Muscle of arm (tissue), 1 donor: ENCODE measurements at regions not wholly inside any gene's neighbourhood (a gene's known extent, or its start where the extent isn't known, plus 50 kb on each side); places are given as distances from the start of the nearest gene placed in this dataset.

Experiments
- DNase-seq: peaks from one replicate; pipeline ENCODE4 v3.0.0-alpha.2; 2013

GRCh38 chr2:34403512-34403911 is 804.4 kb upstream of the FAM98A start:
- DNase-seq: no peak

DNA sequence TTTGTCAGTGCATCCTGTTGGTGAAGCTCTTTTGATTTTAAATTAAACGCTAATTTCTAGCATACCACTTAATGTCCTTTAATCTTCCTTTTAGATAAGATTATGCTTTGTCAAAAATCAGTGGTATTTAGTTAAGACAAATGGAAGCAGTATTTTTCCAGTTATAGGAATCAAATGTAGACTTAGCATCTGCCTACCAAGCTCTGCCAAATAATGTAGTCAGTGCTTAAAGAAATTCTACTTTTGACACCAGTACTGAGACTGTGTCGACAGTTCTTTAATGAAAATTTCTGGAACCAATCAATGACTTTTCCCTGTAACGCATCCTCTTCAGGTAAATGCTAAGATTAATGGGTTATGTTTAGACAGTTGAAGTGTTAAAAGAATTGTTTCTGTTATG is 803.3 kb upstream of the FAM98A start:
- DNase-seq: no peak

DNA sequence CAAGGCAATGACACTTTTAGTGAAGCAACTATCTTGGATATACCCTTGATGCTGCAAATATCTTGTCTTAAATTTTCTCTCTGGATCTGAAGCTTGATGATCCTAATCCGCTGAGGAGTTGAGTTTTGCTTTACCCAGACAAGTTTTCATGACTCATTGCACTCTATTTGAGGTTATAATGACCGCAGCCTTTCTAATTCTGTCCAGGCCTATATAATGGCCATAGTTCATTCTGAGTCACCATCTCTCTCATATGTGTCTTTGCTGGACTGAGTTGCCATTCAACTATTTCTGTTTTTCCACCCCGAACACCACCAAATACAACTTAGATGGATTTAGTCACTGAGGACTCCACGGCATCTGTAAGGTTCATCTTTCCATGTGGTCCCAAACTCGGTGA is 802.1 kb upstream of the FAM98A start:
- no peak for DNase-seq

DNA sequence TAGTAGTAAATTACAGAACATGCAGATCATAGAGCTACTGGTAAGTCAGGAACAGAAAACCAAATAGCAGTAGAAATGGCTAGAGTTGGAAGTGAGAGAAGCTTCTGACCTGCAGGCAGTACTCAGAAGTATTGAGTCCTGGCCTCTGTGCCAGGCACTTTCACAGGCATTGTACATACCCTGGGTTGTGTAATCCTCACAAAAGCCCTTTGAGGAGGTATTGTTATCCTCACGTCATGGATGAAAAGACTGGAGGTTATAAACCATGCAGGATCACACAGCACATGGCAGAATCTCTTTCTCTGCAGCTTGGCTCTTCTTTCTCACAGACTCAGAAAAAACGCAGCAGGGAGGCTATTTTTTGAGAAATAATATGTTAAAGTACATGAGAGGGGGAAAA is 789.3 kb upstream of the FAM98A start:
- DNase-seq: no peak

- no peak for DNase-seq
Measured at GRCh38 chr2:34387536-34387935, 788.4 kb upstream of the FAM98A start.

DNA sequence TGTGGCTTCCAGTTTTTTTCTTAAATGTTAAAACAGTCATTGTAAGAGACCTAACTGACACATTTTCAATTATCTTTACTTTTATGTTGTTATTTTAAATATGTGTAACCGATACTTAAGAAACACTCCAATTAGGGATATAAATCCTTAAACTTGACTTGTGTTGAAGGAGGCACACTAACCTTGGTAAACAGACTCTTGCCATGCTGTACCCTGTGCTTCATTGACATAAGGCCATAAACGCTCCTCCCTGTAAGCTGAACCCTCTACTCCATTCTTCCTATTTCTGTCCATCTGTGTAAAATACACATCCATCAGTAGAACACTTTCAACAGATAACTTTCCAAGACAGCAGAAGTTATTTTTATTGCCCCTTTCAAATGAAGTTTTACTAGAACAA is 780.5 kb upstream of the FAM98A start:
- DNase-seq: no peak

- no peak for DNase-seq
Measured at GRCh38 chr2:34373586-34374233, 774.6 kb upstream of the FAM98A start.

DNA sequence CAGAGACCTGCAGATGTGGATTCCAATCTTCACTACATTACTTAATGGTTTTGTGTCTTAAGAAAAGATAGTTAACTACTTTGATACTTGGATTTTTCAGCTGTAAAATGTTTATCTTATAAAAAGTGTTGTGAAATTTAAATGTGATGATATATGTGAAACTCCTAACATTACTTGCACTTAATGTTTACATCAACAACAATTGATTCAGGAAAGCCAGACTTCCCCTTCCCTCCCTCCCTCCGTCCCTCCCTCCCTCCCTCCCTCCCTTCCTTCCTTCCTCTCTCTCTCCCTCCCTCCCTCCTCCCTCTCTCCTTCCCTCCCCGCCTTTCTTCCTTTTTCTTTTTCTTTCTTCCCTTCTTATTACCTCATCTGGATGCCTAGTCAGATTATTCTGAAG is 773.9 kb upstream of the FAM98A start:
- no peak for DNase-seq

DNA sequence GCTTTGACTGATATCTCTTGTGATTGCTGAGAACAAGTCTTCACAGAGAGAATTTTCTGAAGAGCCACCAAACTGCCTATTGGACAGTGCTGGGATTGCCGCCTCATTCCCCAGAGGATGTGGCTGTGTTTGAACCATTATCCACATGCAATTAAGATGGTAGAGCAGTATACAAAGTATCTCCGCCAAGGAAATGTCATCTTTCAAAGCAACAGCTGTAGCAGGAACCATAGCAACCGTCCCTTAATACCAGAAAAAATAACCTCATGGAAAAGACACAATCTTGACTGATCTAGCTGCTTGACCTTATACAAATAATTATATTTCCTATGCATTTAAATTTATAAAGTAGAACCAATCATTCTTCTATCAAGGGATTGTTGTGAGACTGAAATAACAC is 772.6 kb upstream of the FAM98A start:
- DNase-seq: no peak

DNA sequence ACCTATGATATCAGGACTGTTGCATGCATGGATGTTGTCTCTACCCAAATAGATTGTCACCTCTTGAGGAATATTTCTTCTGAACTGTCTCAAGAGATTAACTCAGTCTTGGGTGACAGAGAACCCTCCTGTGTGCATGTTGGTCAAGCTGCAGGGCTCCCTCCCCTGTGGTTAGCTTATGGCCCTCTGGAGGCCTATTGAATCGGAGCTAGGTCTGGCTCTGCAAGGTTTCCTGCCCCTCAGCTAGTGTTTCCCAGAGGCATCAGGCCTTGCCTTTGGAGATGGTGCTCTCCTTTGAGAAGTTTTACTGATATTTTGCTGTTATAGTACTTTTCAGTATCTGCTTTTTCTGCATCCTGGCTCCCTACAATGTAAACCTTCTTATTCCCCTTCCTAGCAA is 769.2 kb upstream of the FAM98A start:
- no peak for DNase-seq

- DNase-seq: no peak
Measured at GRCh38 chr2:34365932-34366331, 766.8 kb upstream of the FAM98A start.

- DNase-seq: no peak
Measured at GRCh38 chr2:34365512-34365911, 766.4 kb upstream of the FAM98A start.

DNA sequence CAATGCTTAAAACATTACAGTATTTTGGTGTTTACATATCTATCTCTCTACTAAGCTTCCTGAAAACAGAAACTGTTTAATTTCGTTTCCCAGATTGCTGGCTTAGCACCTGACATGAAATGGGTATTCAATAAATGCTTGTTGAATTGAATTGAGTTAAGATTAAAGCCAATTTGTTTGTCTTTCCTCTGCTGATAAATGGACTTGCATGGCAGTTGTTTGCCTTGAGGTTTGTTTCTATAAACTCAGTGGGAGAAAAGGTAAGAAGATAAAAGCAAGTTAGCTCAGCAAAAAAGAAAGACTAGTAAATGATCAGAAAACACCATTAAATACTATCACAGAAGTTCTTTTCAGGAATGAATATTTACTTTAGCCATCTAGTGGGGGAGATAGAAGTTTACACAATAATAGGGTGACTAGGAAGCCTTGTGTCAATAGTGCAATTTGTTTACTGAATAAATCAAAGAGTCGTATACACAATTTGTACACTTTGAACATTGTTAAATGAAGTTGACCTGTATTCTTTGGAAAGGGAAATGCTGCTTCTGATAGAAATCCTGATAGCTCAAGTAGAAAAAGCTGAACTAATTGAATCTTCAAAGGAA is 754.5 kb upstream of the FAM98A start:
- DNase-seq: no peak

- no peak for DNase-seq
Measured at GRCh38 chr2:34349527-34349926, 750.4 kb upstream of the FAM98A start.

GRCh38 chr2:34345030-34345429 is 745.9 kb upstream of the FAM98A start:
- no peak for DNase-seq

DNA sequence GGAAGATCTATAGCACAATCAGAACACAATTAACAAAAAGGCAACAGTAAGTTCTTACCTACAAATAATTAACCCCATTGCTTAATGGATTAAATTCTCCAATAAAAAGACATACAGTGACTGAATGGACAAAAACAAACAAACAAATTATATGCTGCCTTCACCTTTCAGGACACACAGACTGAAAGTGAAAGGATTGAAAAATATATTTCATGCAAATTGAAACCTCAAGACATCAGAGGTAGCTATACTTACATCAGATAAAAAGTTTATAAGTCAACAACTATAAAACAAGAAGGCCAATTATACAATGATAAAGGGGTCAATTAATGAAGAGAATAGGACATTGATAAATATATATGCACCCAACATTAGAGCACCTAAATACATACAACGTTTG is 741.2 kb upstream of the FAM98A start:
- DNase-seq: no peak

DNA sequence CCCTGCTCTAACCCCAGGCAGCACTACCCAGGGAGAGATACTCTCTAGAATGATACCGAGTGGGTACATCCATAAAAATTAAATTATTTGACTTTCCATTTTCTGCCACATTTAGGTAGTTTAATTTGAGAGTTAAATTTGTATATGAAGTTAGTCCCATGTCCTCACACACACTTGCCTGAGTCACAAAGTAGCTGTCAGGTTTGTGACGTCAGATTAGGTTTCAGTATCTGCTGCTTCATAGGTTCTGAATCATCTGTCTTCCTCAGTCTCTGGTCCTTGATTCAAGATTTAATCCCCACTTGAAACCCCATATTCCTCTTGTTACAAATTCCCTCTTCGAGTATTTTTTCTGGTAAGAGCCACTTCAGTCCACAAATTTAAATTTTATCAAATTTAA is 738.6 kb upstream of the FAM98A start:
- no peak for DNase-seq

DNA sequence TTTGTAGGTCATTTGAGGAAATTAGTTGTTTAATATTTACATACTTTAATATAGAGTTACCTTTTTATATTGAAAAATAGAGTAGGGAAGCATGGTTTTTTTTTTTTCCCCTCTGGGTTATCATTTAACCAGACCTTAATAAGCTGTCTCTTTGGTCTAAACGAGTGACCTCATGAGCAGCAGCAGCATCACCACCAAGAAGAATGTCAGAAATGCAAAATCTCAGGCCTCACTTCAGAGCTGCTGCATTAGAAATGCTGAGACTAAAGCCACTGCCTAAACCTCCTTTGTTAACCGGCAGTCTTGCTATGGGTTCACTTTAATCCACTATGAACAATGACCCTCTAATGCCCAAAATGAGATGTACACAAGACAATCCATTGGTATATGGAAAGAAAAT is 733.7 kb upstream of the FAM98A start:
- no peak for DNase-seq

DNA sequence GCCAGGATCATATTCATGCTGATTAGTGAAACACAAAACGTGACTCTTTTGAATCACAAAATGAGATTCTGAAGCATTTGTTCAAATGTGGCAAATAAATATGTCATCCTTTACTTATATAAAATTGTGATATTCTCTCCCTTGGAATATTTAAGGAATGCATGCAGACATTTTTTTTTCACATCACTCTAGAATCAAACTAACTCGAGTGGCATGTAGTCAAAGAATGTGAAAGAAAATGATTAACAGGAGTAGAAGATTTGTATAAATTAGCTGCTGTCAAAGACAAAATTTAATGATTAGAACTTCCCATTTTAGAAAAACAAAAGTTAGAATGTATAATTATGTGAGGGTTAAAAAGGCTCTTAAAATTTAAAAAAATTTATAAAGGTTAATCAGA is 721.0 kb upstream of the FAM98A start:
- DNase-seq: no peak

GRCh38 chr2:34317797-34318196 is 718.7 kb upstream of the FAM98A start:
- peak; percentile 1 for DNase-seq

DNA sequence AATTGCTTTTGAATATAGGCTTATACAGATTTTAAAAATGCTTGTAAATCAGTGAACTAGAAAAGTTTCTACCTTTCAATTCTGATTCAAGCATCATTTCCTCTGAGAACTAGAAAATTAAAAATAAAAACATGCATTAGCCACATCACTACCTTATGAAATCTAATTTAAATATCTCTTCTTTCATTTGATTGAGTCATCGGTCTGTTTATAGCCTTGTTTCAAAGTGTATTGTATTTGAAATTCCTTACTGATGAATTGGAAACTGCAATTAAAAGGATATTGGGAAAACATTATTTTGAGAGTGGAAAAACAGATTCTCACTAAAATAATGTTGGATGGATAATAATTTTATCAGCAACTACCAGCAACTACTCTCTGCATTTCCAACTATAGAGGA is 717.7 kb upstream of the FAM98A start:
- no peak for DNase-seq

- DNase-seq: no peak
Measured at GRCh38 chr2:34311816-34312215, 712.7 kb upstream of the FAM98A start.

GRCh38 chr2:34308140-34308539 is 709.0 kb upstream of the FAM98A start:
- DNase-seq: no peak

DNA sequence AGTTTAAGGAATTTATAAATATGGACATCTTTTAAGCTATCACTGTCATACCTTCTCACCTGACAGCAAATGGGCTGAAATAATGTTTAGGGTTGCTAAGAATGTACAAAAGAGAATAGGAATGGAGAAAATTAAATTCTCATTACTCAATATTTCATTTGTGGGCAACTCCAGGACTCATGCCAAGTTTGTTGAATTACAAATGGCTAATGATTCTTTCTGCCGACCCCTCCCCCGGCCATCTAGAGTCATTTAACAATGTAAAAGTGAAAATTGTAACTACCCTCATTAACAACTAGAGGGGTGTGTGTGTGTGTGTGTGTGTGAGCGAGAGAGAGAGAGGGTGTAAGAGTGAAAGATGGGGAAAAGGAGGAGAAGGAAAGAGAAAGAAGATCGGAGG is 708.5 kb upstream of the FAM98A start:
- no peak for DNase-seq
